Kidney capillary endothelial cell (primary cell): ENCODE measurements at regions not wholly inside any gene's neighbourhood (a gene's known extent, or its start where the extent isn't known, plus 50 kb on each side); places are given as distances from the start of the nearest gene placed in this dataset.

Experiments used
- DNase-seq: peaks from one replicate; pipeline ENCODE4 v3.0.0-alpha.2; 2018; ENCODE audit warnings: low spot score

GRCh38 chr19:31560086-31561060 is 211.1 kb upstream of the TSHZ3 start:
- DNase-seq = no peak

DNA sequence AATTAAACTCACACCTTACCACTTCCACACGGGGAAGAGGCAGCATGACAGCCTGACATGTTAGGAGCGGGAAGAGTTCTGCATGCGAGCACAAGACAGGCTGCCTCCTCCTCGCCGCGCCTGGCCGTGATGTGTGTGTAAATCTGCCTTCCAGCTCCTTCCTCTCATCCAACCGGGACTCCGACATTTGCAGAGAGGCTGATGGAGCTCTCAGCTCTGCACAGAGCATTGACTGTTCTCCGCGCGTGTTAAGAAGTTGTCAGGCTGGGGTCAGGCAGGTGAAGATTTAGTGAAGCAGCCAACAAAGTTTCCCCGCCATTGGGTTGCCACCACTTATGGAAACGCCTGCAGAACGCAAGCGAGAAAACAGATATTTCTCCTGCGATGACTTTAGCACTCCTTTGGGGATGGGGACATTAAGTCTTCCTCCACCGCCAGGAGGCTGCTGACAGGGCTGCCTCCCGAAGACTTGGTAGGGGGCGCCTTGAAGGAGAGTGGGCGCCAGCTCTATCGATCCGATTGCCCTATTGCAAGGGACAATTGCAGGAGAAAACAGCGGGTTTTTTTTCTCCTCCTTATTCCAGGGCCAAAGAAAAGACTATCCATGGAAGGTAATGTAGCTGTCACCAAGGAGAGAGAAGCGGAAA is 213.9 kb upstream of the TSHZ3 start:
- no peak for DNase-seq

- no peak for DNase-seq
These were observed 218.5 kb upstream of the TSHZ3 start for GRCh38 chr19:31567776-31568175.

DNA sequence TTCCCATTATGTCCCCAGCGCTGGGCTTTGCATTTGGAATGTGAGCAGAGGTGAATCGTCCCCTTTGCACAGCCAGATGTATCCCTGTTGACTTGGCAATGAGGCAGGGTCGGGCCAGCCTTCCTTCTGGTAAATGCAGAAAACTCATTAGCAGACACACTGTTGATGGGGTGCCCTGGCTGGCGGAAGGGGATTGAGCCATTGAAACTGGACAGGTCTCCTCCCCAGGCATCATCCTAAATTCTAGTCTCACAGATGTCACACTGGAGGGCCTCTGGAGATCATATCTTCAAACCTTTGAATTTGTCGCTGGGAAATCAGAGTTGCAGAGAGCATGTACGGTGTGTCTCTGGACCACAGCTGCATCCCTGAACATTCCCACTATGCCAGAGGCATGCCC is 219.5 kb upstream of the TSHZ3 start:
- no peak for DNase-seq

DNA sequence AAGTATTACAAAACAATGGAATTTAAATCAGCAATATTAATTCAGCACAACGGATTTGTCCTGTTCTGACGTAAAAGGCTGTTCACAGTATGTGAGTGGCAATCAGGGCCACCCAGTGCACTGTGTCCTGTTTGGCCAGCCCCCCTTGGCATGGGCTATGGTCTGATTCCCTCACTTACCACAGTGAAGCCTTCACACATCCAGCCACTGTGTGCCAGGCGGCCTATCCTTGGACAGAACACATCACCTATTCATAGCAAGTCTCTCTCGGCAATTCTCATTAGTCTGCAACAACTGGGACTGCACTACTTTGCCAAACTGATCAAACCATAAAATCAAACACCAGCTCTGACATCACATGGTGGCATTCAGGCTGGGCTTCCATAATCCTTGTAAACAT is 221.5 kb upstream of the TSHZ3 start:
- no peak for DNase-seq

DNA sequence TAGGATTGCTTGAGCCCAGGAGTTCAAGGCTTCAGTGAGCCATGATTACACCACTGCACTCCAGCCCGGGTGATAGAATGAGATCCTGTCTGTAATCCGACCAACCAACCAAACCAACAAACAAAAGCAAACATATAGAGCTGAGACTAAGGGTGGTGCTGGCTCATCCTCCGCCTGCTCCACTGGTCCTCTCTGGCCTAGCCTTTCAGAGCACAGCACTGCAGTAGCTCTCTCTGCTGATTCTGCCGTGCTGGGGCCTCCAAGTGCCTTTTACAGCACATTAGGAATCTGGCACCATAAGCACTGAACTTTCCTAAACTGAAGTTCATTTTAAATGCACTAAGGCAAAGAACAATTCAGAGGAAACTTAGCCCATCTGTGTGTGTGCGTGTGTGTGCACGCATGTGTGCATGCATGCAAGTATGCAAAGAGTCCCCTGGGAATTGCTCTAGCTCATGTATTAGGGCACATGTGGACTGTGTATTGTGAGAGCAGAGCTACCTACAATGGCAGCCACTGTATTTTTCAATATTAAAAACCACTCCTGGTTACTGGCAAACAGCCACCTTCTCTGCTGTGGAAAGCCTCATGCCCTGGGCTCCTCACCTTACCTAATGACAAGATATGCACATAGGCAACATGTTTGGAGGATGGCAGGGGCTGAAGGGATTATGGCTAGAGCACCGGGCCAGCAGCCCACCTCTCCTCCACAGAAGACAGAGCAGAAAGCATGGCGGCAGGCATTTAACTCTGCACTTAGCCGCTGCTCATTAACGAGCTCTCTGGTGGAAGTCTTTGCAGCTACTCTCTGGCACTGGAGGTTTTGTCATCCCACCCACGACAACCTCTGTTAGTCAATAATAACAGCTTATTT is 223.1 kb upstream of the TSHZ3 start:
- no peak for DNase-seq

DNA sequence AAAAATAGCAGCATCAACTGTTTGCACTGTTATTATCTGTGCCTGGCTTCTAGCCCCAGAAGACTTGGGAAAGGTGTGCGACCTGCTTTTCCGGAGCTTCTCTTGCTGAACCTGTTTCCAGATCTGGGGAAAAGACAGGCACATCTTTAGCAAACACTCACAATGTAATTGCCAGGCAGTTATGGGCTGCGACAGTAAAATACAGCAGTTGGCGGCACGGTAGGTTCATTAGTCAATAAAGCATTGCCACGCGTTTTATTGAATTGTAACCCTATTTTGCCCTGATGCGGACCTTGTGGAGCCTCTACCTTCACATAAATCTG is 223.7 kb upstream of the TSHZ3 start:
- DNase-seq = no peak

DNA sequence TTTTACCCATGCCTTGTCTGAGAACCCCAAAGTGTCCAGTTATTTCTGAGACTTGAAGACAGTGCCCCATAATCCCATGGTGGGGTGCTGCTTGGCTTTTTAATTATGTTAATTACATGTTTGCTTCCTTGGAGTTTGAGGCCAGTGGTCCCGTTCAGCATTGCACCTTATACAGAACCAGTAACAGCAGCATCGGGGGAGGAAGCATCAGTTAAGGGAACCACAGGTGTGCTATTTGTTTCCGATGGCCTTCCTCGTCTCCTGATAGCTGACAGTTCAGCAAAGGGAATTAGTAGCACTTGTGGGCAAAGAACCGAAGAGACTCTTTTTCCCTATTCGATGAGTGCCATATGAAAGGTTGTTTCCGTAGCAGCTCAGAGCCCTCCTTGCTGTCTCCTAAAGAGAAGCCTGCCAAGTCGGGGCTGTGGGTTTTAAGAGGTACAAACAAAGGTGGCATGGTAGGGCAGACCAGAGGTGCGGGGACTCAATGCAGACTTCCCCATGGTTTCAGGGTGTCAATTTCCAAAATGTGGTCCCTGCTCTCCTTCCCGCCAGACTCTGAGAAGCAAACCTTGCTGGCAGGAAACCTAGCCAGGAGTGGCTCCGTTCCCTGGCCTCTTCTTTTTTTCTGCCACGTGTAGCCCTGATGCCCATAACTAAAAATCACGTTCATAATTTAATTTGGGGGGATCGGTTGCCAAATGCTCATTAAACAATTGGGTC is 225.2 kb upstream of the TSHZ3 start:
- DNase-seq = no peak

DNA sequence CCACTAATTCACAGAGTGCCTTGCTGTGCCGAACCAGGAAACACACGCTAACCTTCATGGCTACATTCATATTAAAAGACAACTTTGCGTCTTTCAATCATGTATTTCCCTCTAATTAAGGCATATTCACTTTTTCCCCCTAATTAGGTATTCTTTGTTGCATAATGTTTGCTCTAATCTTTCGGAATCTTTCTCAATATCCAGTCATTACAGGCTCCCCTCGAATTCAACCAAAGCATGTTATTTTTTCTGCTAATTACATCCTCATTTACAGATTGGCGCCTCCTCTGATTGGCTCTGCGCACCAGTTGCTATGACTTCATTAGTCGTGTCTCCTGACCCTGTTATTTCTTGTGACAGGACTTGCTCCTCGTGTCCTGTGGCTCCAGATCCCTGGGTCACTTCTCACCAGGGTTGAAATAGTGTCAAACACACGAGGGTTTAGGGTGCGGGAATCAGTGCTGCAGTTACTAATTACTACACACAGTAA is 226.7 kb upstream of the TSHZ3 start:
- DNase-seq = no peak

DNA sequence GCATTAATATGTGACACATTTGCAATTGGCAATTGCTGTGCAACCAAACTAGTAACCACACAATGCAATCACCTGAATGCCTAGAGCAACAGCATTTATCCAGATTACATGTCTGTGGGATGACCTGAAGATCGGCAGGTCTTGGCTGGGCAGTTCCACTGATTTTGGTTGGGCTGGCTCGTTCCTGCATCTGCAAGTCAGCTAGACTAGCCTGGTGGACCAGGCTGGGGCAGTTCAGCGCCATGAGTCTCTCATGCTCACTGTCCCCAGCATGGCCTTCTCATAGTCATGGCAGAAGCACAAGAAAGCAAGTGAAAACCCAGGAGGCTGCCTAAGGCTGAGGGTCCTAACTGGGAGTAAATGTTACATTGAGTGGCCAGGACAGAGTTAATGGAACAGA is 229.1 kb upstream of the TSHZ3 start:
- DNase-seq = no peak

- no peak for DNase-seq
These were observed 233.9 kb upstream of the TSHZ3 start for GRCh38 chr19:31583148-31583547.

DNA sequence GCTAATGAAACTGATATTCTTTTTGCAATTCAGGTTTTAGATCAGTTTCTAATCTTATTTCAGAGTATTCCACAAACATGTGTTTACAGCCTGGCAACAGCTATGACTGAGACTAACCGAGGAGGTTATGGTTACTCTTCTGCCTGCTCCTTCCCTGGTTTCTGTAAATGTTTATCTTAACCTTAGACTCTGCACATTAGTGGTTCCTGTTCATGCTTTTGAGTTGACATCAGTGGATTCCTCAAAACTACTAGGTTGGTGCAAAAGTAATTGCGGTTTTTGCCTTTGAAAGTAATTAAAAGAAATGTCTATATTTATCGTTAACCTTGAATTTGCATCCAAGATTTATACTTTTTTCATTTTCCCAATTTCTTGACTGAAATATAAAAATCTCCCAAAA is 237.0 kb upstream of the TSHZ3 start:
- DNase-seq = no peak

DNA sequence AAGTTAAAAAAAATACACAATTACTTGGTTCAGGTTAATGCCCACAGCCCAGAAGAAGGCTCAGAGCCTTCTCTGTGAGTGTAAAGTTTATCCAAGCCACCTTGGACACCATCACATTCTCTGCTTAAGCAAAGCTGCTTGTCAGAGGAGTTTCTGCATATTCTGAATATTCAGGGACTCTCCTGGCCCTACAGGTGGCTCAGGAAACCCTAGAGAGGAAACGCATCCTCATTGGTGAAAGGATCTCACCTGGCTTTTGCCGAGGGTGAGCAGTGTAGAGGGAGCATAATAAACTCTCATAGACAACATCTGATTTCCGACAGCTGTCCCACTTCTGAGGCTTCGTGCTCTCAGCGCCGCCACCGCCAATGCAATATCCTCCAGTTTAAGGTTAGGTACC is 239.9 kb upstream of the TSHZ3 start:
- no peak for DNase-seq

GRCh38 chr19:31591258-31591657 is 242.0 kb upstream of the TSHZ3 start:
- DNase-seq = no peak

DNA sequence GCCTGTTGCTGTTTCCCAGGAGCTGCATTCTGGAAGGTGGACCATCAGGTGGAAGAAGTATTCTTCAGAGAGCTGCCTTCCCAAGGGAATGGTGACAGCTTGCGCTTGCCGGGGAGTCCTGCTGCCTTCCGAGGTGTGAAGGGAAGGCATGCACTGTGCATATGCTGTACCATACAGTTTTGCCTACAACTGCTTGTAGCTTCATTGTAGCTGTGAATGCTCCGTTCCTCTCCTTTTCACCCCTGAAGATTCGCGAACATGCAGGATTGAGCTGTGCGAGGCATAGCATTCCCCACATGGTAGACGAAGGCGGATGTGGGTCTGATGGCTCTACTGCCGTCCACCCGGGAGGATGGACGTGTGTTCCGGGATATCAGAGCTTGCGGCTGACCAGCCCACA is 243.2 kb upstream of the TSHZ3 start:
- no peak for DNase-seq

- DNase-seq = no peak
These were observed 245.5 kb upstream of the TSHZ3 start for GRCh38 chr19:31594701-31595100.

DNA sequence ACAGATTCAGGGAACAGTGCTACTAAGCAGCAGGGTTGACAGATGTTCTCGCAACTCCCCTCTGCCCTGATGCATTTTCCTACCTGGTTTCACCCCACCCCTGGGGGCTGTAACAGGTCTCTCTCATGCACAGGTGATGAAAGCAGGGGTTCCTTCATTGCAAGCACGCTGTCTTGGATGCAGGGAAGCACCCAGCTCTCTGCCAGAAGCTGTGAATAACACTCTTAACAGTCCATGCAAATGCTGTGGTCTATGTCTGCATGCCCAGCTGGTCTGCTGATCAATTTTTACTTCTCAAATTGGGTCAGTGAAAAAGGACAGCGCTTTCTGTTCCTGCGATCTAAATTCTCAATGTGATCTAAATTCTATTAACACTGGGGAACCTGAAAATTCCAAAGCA is 246.3 kb upstream of the TSHZ3 start:
- DNase-seq = no peak

GRCh38 chr19:31596751-31597150 is 247.5 kb upstream of the TSHZ3 start:
- DNase-seq = no peak

DNA sequence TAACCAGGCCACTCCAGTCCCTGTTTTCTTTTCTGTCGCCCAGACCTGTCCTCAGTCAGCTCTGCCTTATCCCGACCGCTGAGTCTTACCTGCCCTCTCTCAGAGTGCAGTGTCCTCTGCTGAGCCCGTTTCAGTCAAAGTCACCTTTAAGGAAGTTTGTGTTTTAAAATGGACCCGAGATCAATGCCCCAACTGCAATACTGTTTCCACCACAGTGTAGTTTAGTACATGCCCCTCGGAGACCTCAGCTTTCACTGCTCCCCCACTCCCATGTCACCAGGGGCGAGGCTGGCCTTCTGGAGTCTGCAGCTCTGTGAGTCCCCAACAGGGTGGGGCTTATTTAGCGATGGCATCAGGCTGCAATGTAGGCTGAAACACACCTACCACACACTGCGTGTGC is 248.4 kb upstream of the TSHZ3 start:
- DNase-seq = no peak

- no peak for DNase-seq
These were observed 249.5 kb upstream of the TSHZ3 start for GRCh38 chr19:31598730-31599238.

DNA sequence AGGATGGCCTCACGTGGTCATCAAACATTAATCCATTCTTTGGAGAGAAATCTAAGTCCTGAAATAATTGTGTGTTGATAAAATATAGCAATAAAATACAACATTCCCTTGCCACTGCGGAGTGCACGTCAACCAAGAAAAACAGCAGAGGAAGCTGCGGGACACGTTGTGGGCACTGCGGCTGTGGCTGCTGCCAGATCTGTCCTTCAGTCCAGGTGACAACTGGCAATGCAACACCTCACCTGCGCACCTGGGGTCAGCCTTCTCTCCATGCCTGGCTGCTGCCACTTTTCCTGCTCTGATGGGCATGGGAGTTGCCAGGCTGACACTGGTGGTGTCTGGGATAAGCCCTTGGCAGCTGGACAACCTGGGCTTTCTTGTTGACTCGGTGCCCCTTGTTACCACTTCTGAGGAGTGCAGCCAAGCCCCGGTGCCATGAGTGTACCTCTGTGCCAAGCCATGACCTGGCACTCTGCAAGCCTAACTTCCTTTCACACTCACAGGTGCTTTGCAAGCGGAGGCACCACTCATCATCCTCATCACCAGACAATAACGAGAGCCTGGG is 251.6 kb upstream of the TSHZ3 start:
- DNase-seq = no peak
